ENCODE measurements at regions not wholly inside any gene's neighbourhood (a gene's known extent, or its start where the extent isn't known, plus 50 kb on each side); places are given as distances from the start of the nearest gene placed in this dataset.

- intact Hi-C loops (cut with DNase I, micrococcal nuclease) = no loop called here
- Mint-ChIP-seq H3K4me3 (no peak overlapping the region), H3K9me3 (ENCODE audit: low read depth) (no peaks in the 10 kb centered on the region), H3K27ac (no peak overlapping the region), H3K36me3 (ENCODE audit: low read depth) (no peaks in the 10 kb centered on the region), H3K27me3 (no peaks in the 10 kb centered on the region), H3K4me1 (no peaks in the 10 kb centered on the region)
- DNase-seq (no peak), ATAC-seq (no peak)
- POLR2A ChIA-PET = no interaction called here
- CTCF ChIA-PET = no interaction called here
Observed at GRCh38 chr7:121777672-121778071, 95.3 kb upstream of the PTPRZ1 start.

GRCh38 chr7:121774563-121774962 lies 98.4 kb upstream of the PTPRZ1 start:
- no peaks in the 10 kb centered on the region for H3K36me3 Mint-ChIP-seq (ENCODE audit: low read depth)
- CTCF ChIA-PET = no interaction called here
- H3K4me1 Mint-ChIP-seq = no peaks in the 10 kb centered on the region
- no peaks in the 10 kb centered on the region for H3K27me3 Mint-ChIP-seq
- intact Hi-C loops (cut with DNase I, micrococcal nuclease) = no loop called here
- peaks cover 2% of the 10 kb centered on the region for H3K9me3 Mint-ChIP-seq (ENCODE audit: low read depth)
- H3K27ac Mint-ChIP-seq = no peak overlapping the region
- POLR2A ChIA-PET = no interaction called here
- DNase-seq (no peak), ATAC-seq (no peak)
- H3K4me3 Mint-ChIP-seq = no peak overlapping the region

GRCh38 chr7:121766676-121767075 lies 106.3 kb upstream of the PTPRZ1 start:
- Mint-ChIP-seq H3K36me3 (ENCODE audit: low read depth) (no peaks in the 10 kb centered on the region), H3K4me3 (no peak overlapping the region), H3K9me3 (ENCODE audit: low read depth) (peaks cover 2% of the 10 kb centered on the region), H3K27ac (no peak overlapping the region), H3K4me1 (no peaks in the 10 kb centered on the region), H3K27me3 (no peaks in the 10 kb centered on the region)
- no peak for DNase-seq
- intact Hi-C loops (cut with DNase I, micrococcal nuclease) = no loop called here
- ChIA-PET POLR2A (no interaction called here), CTCF (no interaction called here)
- no peak for ATAC-seq

- H3K36me3 Mint-ChIP-seq (ENCODE audit: low read depth) = no peaks in the 10 kb centered on the region
- no peak overlapping the region for H3K4me3 Mint-ChIP-seq
- H3K4me1 Mint-ChIP-seq = no peaks in the 10 kb centered on the region
- intact Hi-C loops (cut with DNase I, micrococcal nuclease) = no loop called here
- POLR2A ChIA-PET = no interaction called here
- no peak for DNase-seq
- CTCF ChIA-PET = no interaction called here
- ATAC-seq = no peak
- H3K27me3 Mint-ChIP-seq = no peaks in the 10 kb centered on the region
- no peak overlapping the region for H3K27ac Mint-ChIP-seq
- no peaks in the 10 kb centered on the region for H3K9me3 Mint-ChIP-seq (ENCODE audit: low read depth)
Observed at GRCh38 chr7:121761399-121761798, 111.6 kb upstream of the PTPRZ1 start.

GRCh38 chr7:121755818-121756552 lies 117.0 kb upstream of the PTPRZ1 start:
- H3K9me3 Mint-ChIP-seq (ENCODE audit: low read depth) = no peaks in the 10 kb centered on the region
- no peaks in the 10 kb centered on the region for H3K27me3 Mint-ChIP-seq
- ATAC-seq (no peak), DNase-seq (no peak)
- H3K4me3 Mint-ChIP-seq = no peak overlapping the region
- ChIA-PET POLR2A (no interaction called here), CTCF (no interaction called here)
- no peaks in the 10 kb centered on the region for H3K4me1 Mint-ChIP-seq
- no peak overlapping the region for H3K27ac Mint-ChIP-seq
- intact Hi-C loops (cut with DNase I, micrococcal nuclease) = no loop called here
- H3K36me3 Mint-ChIP-seq (ENCODE audit: low read depth) = no peaks in the 10 kb centered on the region

GRCh38 chr7:121755286-121755685 lies 117.7 kb upstream of the PTPRZ1 start:
- Mint-ChIP-seq H3K9me3 (ENCODE audit: low read depth) (no peaks in the 10 kb centered on the region), H3K27ac (no peak overlapping the region), H3K4me1 (no peaks in the 10 kb centered on the region), H3K27me3 (no peaks in the 10 kb centered on the region), H3K4me3 (no peak overlapping the region), H3K36me3 (ENCODE audit: low read depth) (no peaks in the 10 kb centered on the region)
- ChIA-PET POLR2A (no interaction called here), CTCF (no interaction called here)
- ATAC-seq = no peak
- intact Hi-C loops (cut with DNase I, micrococcal nuclease) = no loop called here
- DNase-seq = no peak

GRCh38 chr7:121753944-121754343 lies 119.0 kb upstream of the PTPRZ1 start:
- Mint-ChIP-seq H3K36me3 (ENCODE audit: low read depth) (no peaks in the 10 kb centered on the region), H3K27me3 (no peaks in the 10 kb centered on the region), H3K9me3 (ENCODE audit: low read depth) (no peaks in the 10 kb centered on the region), H3K4me3 (no peak overlapping the region), H3K27ac (no peak overlapping the region), H3K4me1 (no peaks in the 10 kb centered on the region)
- intact Hi-C loops (cut with DNase I, micrococcal nuclease) = loop anchor here (2.0 to 5.0 kb wide), 2 partner anchors 241 to 243 kb away; no protein-coding TSS in a partner anchor
- DNase-seq = no peak
- POLR2A ChIA-PET = no interaction called here
- no peak for ATAC-seq
- CTCF ChIA-PET = interaction anchor here (1.6 kb wide), 1 partner anchor 241 kb away, joined by 4 read pairs; no protein-coding TSS in a partner anchor

- Mint-ChIP-seq H3K9me3 (ENCODE audit: low read depth) (no peaks in the 10 kb centered on the region), H3K36me3 (ENCODE audit: low read depth) (no peaks in the 10 kb centered on the region), H3K27ac (no peak overlapping the region), H3K27me3 (no peaks in the 10 kb centered on the region), H3K4me3 (no peak overlapping the region), H3K4me1 (no peaks in the 10 kb centered on the region)
- intact Hi-C loops (cut with DNase I, micrococcal nuclease) = loop anchor here (2.0 to 5.0 kb wide), 2 partner anchors 242 to 245 kb away; no protein-coding TSS in a partner anchor
- ChIA-PET CTCF (interaction anchor here (1.6 kb wide), 1 partner anchor 242 kb away, joined by 4 read pairs; no protein-coding TSS in a partner anchor), POLR2A (no interaction called here)
- ATAC-seq (no peak), DNase-seq (no peak)
Observed at GRCh38 chr7:121752706-121753105, 120.3 kb upstream of the PTPRZ1 start.

GRCh38 chr7:121748546-121748945 lies 124.4 kb upstream of the PTPRZ1 start:
- DNase-seq (no peak), ATAC-seq (no peak)
- intact Hi-C loops (cut with DNase I, micrococcal nuclease) = no loop called here
- no peaks in the 10 kb centered on the region for H3K4me1 Mint-ChIP-seq
- H3K27ac Mint-ChIP-seq = no peak overlapping the region
- no peaks in the 10 kb centered on the region for H3K9me3 Mint-ChIP-seq (ENCODE audit: low read depth)
- H3K4me3 Mint-ChIP-seq = no peak overlapping the region
- H3K27me3 Mint-ChIP-seq = no peaks in the 10 kb centered on the region
- ChIA-PET POLR2A (no interaction called here), CTCF (no interaction called here)
- no peaks in the 10 kb centered on the region for H3K36me3 Mint-ChIP-seq (ENCODE audit: low read depth)

- ATAC-seq (no peak), DNase-seq (no peak)
- Mint-ChIP-seq H3K27me3 (no peaks in the 10 kb centered on the region), H3K36me3 (ENCODE audit: low read depth) (no peaks in the 10 kb centered on the region), H3K27ac (no peak overlapping the region), H3K4me1 (no peaks in the 10 kb centered on the region), H3K4me3 (no peak overlapping the region), H3K9me3 (ENCODE audit: low read depth) (peaks cover 3% of the 10 kb centered on the region)
- ChIA-PET POLR2A (no interaction called here), CTCF (no interaction called here)
- intact Hi-C loops (cut with DNase I, micrococcal nuclease) = no loop called here
Observed at GRCh38 chr7:121745856-121746255, 127.1 kb upstream of the PTPRZ1 start.

GRCh38 chr7:121744877-121745276 lies 128.1 kb upstream of the PTPRZ1 start:
- H3K27me3 Mint-ChIP-seq = no peaks in the 10 kb centered on the region
- no peak overlapping the region for H3K27ac Mint-ChIP-seq
- H3K36me3 Mint-ChIP-seq (ENCODE audit: low read depth) = no peaks in the 10 kb centered on the region
- intact Hi-C loops (cut with DNase I, micrococcal nuclease) = no loop called here
- ATAC-seq (no peak), DNase-seq (no peak)
- no peaks in the 10 kb centered on the region for H3K4me1 Mint-ChIP-seq
- ChIA-PET CTCF (no interaction called here), POLR2A (no interaction called here)
- H3K4me3 Mint-ChIP-seq = no peak overlapping the region
- H3K9me3 Mint-ChIP-seq (ENCODE audit: low read depth) = peaks cover 3% of the 10 kb centered on the region

GRCh38 chr7:121744319-121744718 lies 128.6 kb upstream of the PTPRZ1 start:
- H3K27ac Mint-ChIP-seq = no peak overlapping the region
- H3K36me3 Mint-ChIP-seq (ENCODE audit: low read depth) = no peaks in the 10 kb centered on the region
- intact Hi-C loops (cut with DNase I, micrococcal nuclease) = no loop called here
- CTCF ChIA-PET = no interaction called here
- no peaks in the 10 kb centered on the region for H3K4me1 Mint-ChIP-seq
- DNase-seq (no peak), ATAC-seq (no peak)
- peaks cover 3% of the 10 kb centered on the region for H3K9me3 Mint-ChIP-seq (ENCODE audit: low read depth)
- POLR2A ChIA-PET = no interaction called here
- no peak overlapping the region for H3K4me3 Mint-ChIP-seq
- no peaks in the 10 kb centered on the region for H3K27me3 Mint-ChIP-seq

- no peak overlapping the region for H3K27ac Mint-ChIP-seq
- H3K4me1 Mint-ChIP-seq = no peaks in the 10 kb centered on the region
- peaks cover 3% of the 10 kb centered on the region for H3K9me3 Mint-ChIP-seq (ENCODE audit: low read depth)
- no peak for ATAC-seq
- CTCF ChIA-PET = no interaction called here
- H3K27me3 Mint-ChIP-seq = no peaks in the 10 kb centered on the region
- no peak for DNase-seq
- no peaks in the 10 kb centered on the region for H3K36me3 Mint-ChIP-seq (ENCODE audit: low read depth)
- no peak overlapping the region for H3K4me3 Mint-ChIP-seq
- intact Hi-C loops (cut with DNase I, micrococcal nuclease) = no loop called here
- POLR2A ChIA-PET = no interaction called here
Observed at GRCh38 chr7:121741896-121742295, 131.1 kb upstream of the PTPRZ1 start.
